NOMO-1 treated with DMSO at 0.1 percent for 48 hours (cell line): ENCODE measurements at regions not wholly inside any gene's neighbourhood (a gene's known extent, or its start where the extent isn't known, plus 50 kb on each side); places are given as distances from the start of the nearest gene placed in this dataset.

Source experiments
- DNase-seq: peaks from one replicate; lab custom pipeline; 2025; ENCODE audit not compliant: unreplicated experiment; lab: John Stamatoyannopoulos, UW

GRCh38 chr9:2243666-2244555 is 228.8 kb downstream of the SMARCA2 start:
- DNase-seq, result no peak

- no peak for DNase-seq
These were observed 232.2 kb downstream of the SMARCA2 start for GRCh38 chr9:2247340-2247739.

GRCh38 chr9:2248768-2249265 is 233.7 kb downstream of the SMARCA2 start:
- DNase-seq, result no peak

- no peak for DNase-seq
These were observed 238.8 kb downstream of the SMARCA2 start for GRCh38 chr9:2253636-2254580.

GRCh38 chr9:2255128-2255527 is 240.0 kb downstream of the SMARCA2 start:
- no peak for DNase-seq

GRCh38 chr9:2257248-2257929 is 242.2 kb downstream of the SMARCA2 start:
- DNase-seq, result no peak

- no peak for DNase-seq
These were observed 245.5 kb downstream of the SMARCA2 start for GRCh38 chr9:2260417-2261306.

- no peak for DNase-seq
These were observed 246.4 kb downstream of the SMARCA2 start for GRCh38 chr9:2261421-2262103.

GRCh38 chr9:2262386-2263071 is 247.4 kb downstream of the SMARCA2 start:
- DNase-seq, result no peak

- DNase-seq, result no peak
These were observed 248.0 kb downstream of the SMARCA2 start for GRCh38 chr9:2263111-2263510.

- peak; percentile 80 for DNase-seq
These were observed 248.5 kb downstream of the SMARCA2 start for GRCh38 chr9:2263665-2264064.

GRCh38 chr9:2264081-2264480 is 248.9 kb downstream of the SMARCA2 start:
- no peak for DNase-seq

GRCh38 chr9:2267181-2267745 is 252.1 kb downstream of the SMARCA2 start:
- DNase-seq, result no peak

- peak; percentile 46 for DNase-seq
These were observed 254.6 kb downstream of the SMARCA2 start for GRCh38 chr9:2269778-2270177.

- peak; percentile 25 for DNase-seq
These were observed 255.4 kb downstream of the SMARCA2 start for GRCh38 chr9:2270565-2270964.

GRCh38 chr9:2271426-2271825 is 256.3 kb downstream of the SMARCA2 start:
- peak; percentile 13 for DNase-seq

GRCh38 chr9:2274762-2275161 is 259.6 kb downstream of the SMARCA2 start:
- no peak for DNase-seq

GRCh38 chr9:2276296-2276695 is 261.1 kb downstream of the SMARCA2 start:
- no peak for DNase-seq
